H9 (cell line): ENCODE measurements at regions not wholly inside any gene's neighbourhood (a gene's known extent, or its start where the extent isn't known, plus 50 kb on each side); places are given as distances from the start of the nearest gene placed in this dataset.

Source experiments
- DNase-seq: peaks from one replicate; pipeline ENCODE4 v3.0.0-alpha.2; 2017
- H2AFZ ChIP-seq: one replicate; pipeline ENCODE4 v1.6.1; 2013; ENCODE audit warnings: mild to moderate bottlenecking, low read length, control low read depth, moderate library complexity
- H2AK5ac ChIP-seq: 2 replicates; pipeline ENCODE4 v1.6.1; 2013; ENCODE audit warnings: low read length, control low read depth, mixed read lengths; ENCODE audit not compliant: insufficient read length
- H2BK120ac ChIP-seq: one replicate; pipeline ENCODE4 v1.6.1; 2013; ENCODE audit warnings: low read depth, mild to moderate bottlenecking, low read length, control low read depth, inconsistent platforms; ENCODE audit not compliant: poor library complexity, severe bottlenecking
- H2BK12ac ChIP-seq: 2 replicates; pipeline ENCODE4 v1.6.1; 2013; ENCODE audit warnings: low read length, control low read depth, mixed read lengths, low read depth; ENCODE audit not compliant: insufficient read length
- H2BK15ac ChIP-seq: 2 replicates; pipeline ENCODE4 v1.6.1; 2013; ENCODE audit warnings: low read depth, low read length, control low read depth
- H2BK20ac ChIP-seq: one replicate; pipeline ENCODE4 v1.6.1; 2013; ENCODE audit warnings: low read depth, mild to moderate bottlenecking, low read length, control low read depth, inconsistent platforms; ENCODE audit not compliant: poor library complexity, severe bottlenecking
- H2BK5ac ChIP-seq: 2 replicates; pipeline ENCODE4 v1.6.1; 2013; ENCODE audit warnings: low read length, control low read depth, mixed read lengths; ENCODE audit not compliant: insufficient read length
- H3K14ac ChIP-seq: 2 replicates; pipeline ENCODE4 v1.6.1; 2013; ENCODE audit warnings: low read length, control low read depth; ENCODE audit not compliant: insufficient read depth
- H3K18ac ChIP-seq: 2 replicates; pipeline ENCODE4 v1.6.1; 2013; ENCODE audit warnings: low read depth, mild to moderate bottlenecking, mixed read lengths, low read length, control low read depth; ENCODE audit not compliant: insufficient read length
- H3K23ac ChIP-seq: 2 replicates; pipeline ENCODE4 v1.6.1; 2013; ENCODE audit warnings: low read length, control low read depth, mixed read lengths, low read depth; ENCODE audit not compliant: insufficient read length
- H3K23me2 ChIP-seq: 2 replicates; pipeline ENCODE4 v1.6.1; 2013; ENCODE audit warnings: low read depth, mild to moderate bottlenecking, mixed read lengths, low read length, control low read depth; ENCODE audit not compliant: insufficient read length, poor library complexity, severe bottlenecking
- H3K27ac ChIP-seq: 2 replicates; pipeline ENCODE4 v1.5.1; 2013; ENCODE audit warnings: low read length, control low read depth, mixed read lengths, low read depth; ENCODE audit not compliant: insufficient read length
- H3K27me3 ChIP-seq: 2 replicates; pipeline ENCODE4 v1.6.1; 2013; ENCODE audit warnings: low read length, control low read depth, inconsistent platforms; ENCODE audit not compliant: insufficient read depth
- H3K4ac ChIP-seq: 2 replicates; pipeline ENCODE4 v1.6.1; 2013; ENCODE audit warnings: low read depth, mild to moderate bottlenecking, control low read depth, inconsistent platforms, low read length, moderate library complexity
- H3K4me1 ChIP-seq: 2 replicates; pipeline ENCODE4 v1.6.1; 2013; ENCODE audit warnings: low read length, control low read depth, inconsistent platforms; ENCODE audit not compliant: insufficient read depth
- H3K4me2 ChIP-seq: 2 replicates; pipeline ENCODE4 v1.6.1; 2013; ENCODE audit warnings: low read length, control low read depth, mixed read lengths; ENCODE audit not compliant: insufficient read length, insufficient read depth
- H3K56ac ChIP-seq: 2 replicates; pipeline ENCODE4 v1.6.1; 2013; ENCODE audit warnings: low read depth, mild to moderate bottlenecking, mixed read lengths, low read length, control low read depth; ENCODE audit not compliant: insufficient read length
- H3K79me1 ChIP-seq: 2 replicates; pipeline ENCODE4 v1.6.1; 2013; ENCODE audit warnings: low read depth, mild to moderate bottlenecking, moderate library complexity, low read length, control low read depth, inconsistent platforms; ENCODE audit not compliant: insufficient read depth, poor library complexity, severe bottlenecking
- H3K79me2 ChIP-seq: 2 replicates; pipeline ENCODE4 v1.6.1; 2013; ENCODE audit warnings: low read length, control low read depth, inconsistent platforms; ENCODE audit not compliant: insufficient read depth
- H3K9ac ChIP-seq: 2 replicates; pipeline ENCODE4 v1.6.1; 2013; ENCODE audit warnings: low read length, control low read depth, mixed read lengths; ENCODE audit not compliant: insufficient read length; ENCODE audit errors: extremely low read depth
- H3K9me3 ChIP-seq: one replicate; pipeline ENCODE4 v1.6.1; 2013; ENCODE audit warnings: low read depth, low read length, inconsistent platforms; ENCODE audit not compliant: control insufficient read depth
- H3T11ph ChIP-seq: one replicate; pipeline ENCODE4 v1.6.1; 2013; ENCODE audit warnings: mild to moderate bottlenecking, low read length, control low read depth, inconsistent platforms
- H4K20me1 ChIP-seq: one replicate; pipeline ENCODE4 v1.6.1; 2013; ENCODE audit not compliant: control insufficient read depth, insufficient read length, insufficient read depth
- H4K5ac ChIP-seq: 2 replicates; pipeline ENCODE4 v1.6.1; 2013; ENCODE audit warnings: low read depth, mild to moderate bottlenecking, mixed read lengths, low read length, control low read depth; ENCODE audit not compliant: insufficient read length
- H4K8ac ChIP-seq: replicated peaks from 2 replicates; pipeline ENCODE4 v1.6.1; 2013; ENCODE audit warnings: low read length, control low read depth, mixed read lengths, low read depth; ENCODE audit not compliant: insufficient read length
- H4K91ac ChIP-seq: 2 replicates; pipeline ENCODE4 v1.6.1; 2013; ENCODE audit warnings: low read depth, mild to moderate bottlenecking, moderate library complexity, mixed read lengths, low read length, control low read depth; ENCODE audit not compliant: insufficient read length
- H3K27ac Mint-ChIP-seq, 3 experiments: 2 replicates in 2 of 3; 3 replicates in 1 of 3; pipeline ENCODE4 v1.8.0; 2020 to 2021; ENCODE audit warnings: mixed read lengths in 3 of 3, mild to moderate bottlenecking in 1 of 3, moderate library complexity in 1 of 3
- H3K27me3 Mint-ChIP-seq: 2 replicates; pipeline ENCODE4 v1.8.0; 2021; ENCODE audit warnings: low read depth, mild to moderate bottlenecking, moderate library complexity, mixed read lengths
- H3K36me3 Mint-ChIP-seq, 3 experiments: 2 replicates in 2 of 3; 3 replicates in 1 of 3; pipeline ENCODE4 v1.8.0; 2020 to 2021; ENCODE audit warnings: low read depth in 3 of 3, mixed read lengths in 3 of 3; ENCODE audit not compliant: insufficient read depth in 1 of 3
- H3K4me1 Mint-ChIP-seq, 2 experiments: 2 replicates each; pipeline ENCODE4 v1.8.0; 2020; ENCODE audit warnings: mixed read lengths in 2 of 2
- H3K4me3 Mint-ChIP-seq, 2 experiments: 2 replicates in 1 of 2; 3 replicates in 1 of 2; pipeline ENCODE4 v1.8.0; 2020 to 2021; ENCODE audit warnings: mild to moderate bottlenecking in 2 of 2, mixed read lengths in 2 of 2, moderate library complexity in 1 of 2
- H3K9me3 Mint-ChIP-seq, 2 experiments: 2 replicates in 1 of 2; 3 replicates in 1 of 2; pipeline ENCODE4 v1.8.0; 2020; ENCODE audit warnings: mild to moderate bottlenecking in 2 of 2, mixed read lengths in 2 of 2, moderate library complexity in 1 of 2
- CTCF ChIP-seq: fragments of 200-600 bp; sonication (generic); conservative IDR thresholded peaks from 3 replicates; pipeline ENCODE4 v1.8.0; 2021; ENCODE audit warnings: antibody characterized with exemption, mild to moderate bottlenecking
- WGBS: extraction: QIAGEN DNeasy Blood & Tissue Kit; methylation state at CpG from one replicate; pipeline ENCODE4 v1.1.7; 2013; ENCODE audit warnings: missing lambda C conversion rate, low lambda C conversion rate, mixed read lengths; ENCODE audit not compliant: insufficient read length; ENCODE audit errors: extremely low coverage; 5-methylcytosine and 5-hydroxymethylcytosine counted together

GRCh38 chr10:43945908-43946307, 297.2 kb upstream of the ZNF32 start:
- H3K56ac ChIP-seq, result no peak overlapping the region
- no peak overlapping the region for H2AFZ ChIP-seq
- Mint-ChIP-seq H3K27me3 (peaks cover 3% of the 10 kb centered on the region), H3K4me3 (no peak overlapping the region), H3K36me3 (no peaks in the 10 kb centered on the region), H3K9me3 (peaks cover 0 to 1% of the 10 kb centered on the region in 2 experiments; a peak in 3 of 5 replicates), H3K4me1 (no peaks in the 10 kb centered on the region), H3K27ac (no peak overlapping the region)
- H2BK20ac ChIP-seq, result no peak overlapping the region
- H4K91ac ChIP-seq, result no peak overlapping the region
- H4K20me1 ChIP-seq, result no peaks in the 10 kb centered on the region
- no peak overlapping the region for H3T11ph ChIP-seq
- no peak overlapping the region for H3K23ac ChIP-seq
- no peaks in the 10 kb centered on the region for H3K9me3 ChIP-seq
- no peaks in the 10 kb centered on the region for H3K4me1 ChIP-seq
- H2BK120ac ChIP-seq, result no peak overlapping the region
- H2BK12ac ChIP-seq, result no peak overlapping the region
- no peak overlapping the region for H3K9ac ChIP-seq
- no peak overlapping the region for H2BK15ac ChIP-seq
- no peaks in the 10 kb centered on the region for H3K27me3 ChIP-seq
- no peak overlapping the region for H2BK5ac ChIP-seq
- TF ChIP-seq CTCF, result no peak
- H4K5ac ChIP-seq, result no peak overlapping the region
- H3K27ac ChIP-seq, result no peak overlapping the region
- no peaks in the 10 kb centered on the region for H3K79me1 ChIP-seq
- no peaks in the 10 kb centered on the region for H3K79me2 ChIP-seq
- H4K8ac ChIP-seq, result no peak overlapping the region
- WGBS, result no CpG with 5 or more reads among the region's 4 CpGs
- DNase-seq, result peak; percentile 2
- H3K4ac ChIP-seq, result no peak overlapping the region
- no peak overlapping the region for H3K14ac ChIP-seq
- no peak overlapping the region for H3K18ac ChIP-seq
- H2AK5ac ChIP-seq, result no peak overlapping the region
- no peak overlapping the region for H3K4me2 ChIP-seq
- H3K23me2 ChIP-seq, result no peaks in the 10 kb centered on the region
